Transverse colon (tissue), 4 donors: ENCODE measurements at regions not wholly inside any gene's neighbourhood (a gene's known extent, or its start where the extent isn't known, plus 50 kb on each side); places are given as distances from the start of the nearest gene placed in this dataset.

Experiments
- DNase-seq: peaks from one replicate; pipeline ENCODE4 v3.0.0-alpha.2; 2019
- H3K27ac ChIP-seq, 4 donors: fragments of 200-600 bp; sonication (generic); 2 replicates each; pipeline ENCODE4 v1.5.1; 2016 to 2018; ENCODE audit warnings: inconsistent platforms in 4 of 4
- H3K27me3 ChIP-seq: fragments of 200-600 bp; sonication (generic); 2 replicates; pipeline ENCODE4 v1.5.1; 2017; ENCODE audit warnings: inconsistent platforms
- H3K36me3 ChIP-seq, 4 donors: fragments of 200-600 bp; sonication (generic); 2 replicates each; pipeline ENCODE4 v1.5.1; 2017 to 2019; ENCODE audit warnings: inconsistent platforms in 4 of 4
- H3K4me1 ChIP-seq, 4 donors: fragments of 200-600 bp; sonication (generic); 2 replicates each; pipeline ENCODE4 v1.5.1; 2017 to 2020; ENCODE audit warnings: inconsistent platforms in 4 of 4
- H3K4me3 ChIP-seq, 4 donors: fragments of 200-600 bp; sonication (generic); 1 replicate in 1 of 4; 2 replicates in 3 of 4; pipeline versions ENCODE4 v1.5.1 to v1.6.1; 2017 to 2019; ENCODE audit warnings: inconsistent platforms in 4 of 4
- H3K9me3 ChIP-seq, 2 donors: fragments of 200-600 bp; sonication (generic); 2 replicates each; pipeline ENCODE4 v1.5.1; 2017 to 2019; ENCODE audit warnings: inconsistent platforms in 2 of 2
- EP300 ChIP-seq: sonication (generic); formaldehyde crosslinking; IDR thresholded peaks from one replicate; pipeline ENCODE4 v1.6.1; 2017; ENCODE audit warnings: antibody characterized with exemption, low read depth
- POLR2A ChIP-seq: fragments of 450-650 bp; IDR thresholded peaks from one replicate; pipeline ENCODE4 v1.6.1; 2016; ENCODE audit warnings: antibody characterized with exemption, mild to moderate bottlenecking, moderate library complexity
- POLR2AphosphoS5 ChIP-seq, 3 donors: sonication (generic); formaldehyde crosslinking; IDR thresholded peaks; one replicate each; pipeline ENCODE4 v1.6.1; 2016; ENCODE audit warnings: antibody characterized with exemption in 3 of 3
- WGBS, 2 donors: methylation state at CpG; one replicate each; pipeline ENCODE4 v1.1.5; 2018; ENCODE audit warnings: low coverage in 1 of 2; 5-methylcytosine and 5-hydroxymethylcytosine counted together
- in situ Hi-C, 4 donors: fragments of 200-750 bp; cut with MboI; loops; one replicate each; pipeline versions ENCODE4 v1.15.0 to v1.15.1; 2017; ENCODE audit warnings: low sequenced_read_pairs in 3 of 4, low pct_ligation_motif_present in 1 of 4, low pct_unique_long_range_greater_than_20kb in 1 of 4
- intact Hi-C: fragments of 100-400 bp; cut with DNase I; formaldehyde crosslinking; loops from one replicate; pipeline ENCODE4 v1.15.1; 2023; ENCODE audit warnings: low total_unique reads
- TF ChIP-seq, protein P1 (sequence below), 5 experiments: fragments of 200-600 bp in 3 of 5; fragments of 450-650 bp in 2 of 5; sonication (generic) in 3 of 5; IDR thresholded peaks; 1 replicate in 2 of 5; 2 replicates in 3 of 5; pipeline ENCODE4 v1.5.1; 2016 to 2017; ENCODE audit warnings: antibody characterized with exemption in 5 of 5, inconsistent platforms in 3 of 5, mild to moderate bottlenecking in 2 of 5, moderate library complexity in 1 of 5

- Histone ChIP-seq H3K4me3 (no peak overlapping the region), H3K27me3 (no peaks in the 10 kb centered on the region), H3K27ac (no peak overlapping the region), H3K9me3 (no peaks in the 10 kb centered on the region), H3K36me3 (no peaks in the 10 kb centered on the region), H3K4me1 (no peaks in the 10 kb centered on the region)
- 84 to 86% methylated on average over 4 to 8 of the region's 8 CpGs for WGBS, 2 donors
- DNase-seq, result peak; percentile 3
- intact Hi-C loops, result loop anchor here (10.0 kb wide), 1 partner anchor 255 kb away; no protein-coding TSS in a partner anchor
- no peak for TF ChIP-seq POLR2A
- TF ChIP-seq, protein P1, sequence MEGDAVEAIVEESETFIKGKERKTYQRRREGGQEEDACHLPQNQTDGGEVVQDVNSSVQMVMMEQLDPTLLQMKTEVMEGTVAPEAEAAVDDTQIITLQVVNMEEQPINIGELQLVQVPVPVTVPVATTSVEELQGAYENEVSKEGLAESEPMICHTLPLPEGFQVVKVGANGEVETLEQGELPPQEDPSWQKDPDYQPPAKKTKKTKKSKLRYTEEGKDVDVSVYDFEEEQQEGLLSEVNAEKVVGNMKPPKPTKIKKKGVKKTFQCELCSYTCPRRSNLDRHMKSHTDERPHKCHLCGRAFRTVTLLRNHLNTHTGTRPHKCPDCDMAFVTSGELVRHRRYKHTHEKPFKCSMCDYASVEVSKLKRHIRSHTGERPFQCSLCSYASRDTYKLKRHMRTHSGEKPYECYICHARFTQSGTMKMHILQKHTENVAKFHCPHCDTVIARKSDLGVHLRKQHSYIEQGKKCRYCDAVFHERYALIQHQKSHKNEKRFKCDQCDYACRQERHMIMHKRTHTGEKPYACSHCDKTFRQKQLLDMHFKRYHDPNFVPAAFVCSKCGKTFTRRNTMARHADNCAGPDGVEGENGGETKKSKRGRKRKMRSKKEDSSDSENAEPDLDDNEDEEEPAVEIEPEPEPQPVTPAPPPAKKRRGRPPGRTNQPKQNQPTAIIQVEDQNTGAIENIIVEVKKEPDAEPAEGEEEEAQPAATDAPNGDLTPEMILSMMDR (IDR thresholded peaks at IDR 0.05), result no peak
- TF ChIP-seq EP300, result no peak
- no peak for TF ChIP-seq POLR2AphosphoS5 (IDR thresholded peaks at IDR 0.05)
- in situ Hi-C loops, result loop anchor here in 2 of 4 donors (25.0 kb wide), 1 partner anchor 263 kb away; no protein-coding TSS in a partner anchor
These were observed 156.5 kb upstream of the CHST15 start for GRCh38 chr10:124249812-124250432.

GRCh38 chr10:124249196-124249595 lies 155.8 kb upstream of the CHST15 start:
- DNase-seq, result peak; percentile 2
- intact Hi-C loops, result no loop called here
- WGBS, 2 donors, result 43 to 76% methylated on average over 3 to 6 of the region's 6 CpGs
- Histone ChIP-seq H3K36me3 (no peaks in the 10 kb centered on the region), H3K4me3 (no peak overlapping the region), H3K9me3 (no peaks in the 10 kb centered on the region), H3K27ac (no peak overlapping the region), H3K27me3 (no peaks in the 10 kb centered on the region), H3K4me1 (no peaks in the 10 kb centered on the region)
- in situ Hi-C loops, result no loop called here
- TF ChIP-seq EP300, result no peak
- no peak for TF ChIP-seq POLR2A
- no peak for TF ChIP-seq POLR2AphosphoS5 (IDR thresholded peaks at IDR 0.05)
- TF ChIP-seq, protein P1 (IDR thresholded peaks at IDR 0.05), result no peak

- in situ Hi-C loops (no loop called here), intact Hi-C loops (no loop called here)
- TF ChIP-seq, protein P1 (IDR thresholded peaks at IDR 0.05), result no peak
- TF ChIP-seq POLR2A (no peak), POLR2AphosphoS5 (IDR thresholded peaks at IDR 0.05) (no peak), EP300 (no peak)
- H3K27me3 ChIP-seq, result no peaks in the 10 kb centered on the region
- DNase-seq, result peak; percentile 3
- no peak overlapping the region for H3K4me3 ChIP-seq
- 77% methylated on average over 18 of the region's 18 CpGs; no CpG with 5 or more reads in 1 of the 2 donors for WGBS, 2 donors
- no peak overlapping the region for H3K27ac ChIP-seq
- no peaks in the 10 kb centered on the region for H3K9me3 ChIP-seq
- H3K36me3 ChIP-seq, result no peaks in the 10 kb centered on the region
- no peaks in the 10 kb centered on the region for H3K4me1 ChIP-seq
These were observed 155.0 kb upstream of the CHST15 start for GRCh38 chr10:124248056-124249045.

GRCh38 chr10:124245806-124246440 lies 152.5 kb upstream of the CHST15 start:
- peak; percentile 2 for DNase-seq
- WGBS, 2 donors, result 70% methylated on average over 11 of the region's 11 CpGs; no CpG with 5 or more reads in 1 of the 2 donors
- Histone ChIP-seq H3K4me1 (no peaks in the 10 kb centered on the region), H3K4me3 (no peak overlapping the region), H3K27ac (no peak overlapping the region), H3K27me3 (no peaks in the 10 kb centered on the region), H3K9me3 (no peaks in the 10 kb centered on the region), H3K36me3 (no peaks in the 10 kb centered on the region)
- TF ChIP-seq, protein P1 (IDR thresholded peaks at IDR 0.05), result no peak
- TF ChIP-seq EP300, result no peak
- TF ChIP-seq POLR2AphosphoS5 (IDR thresholded peaks at IDR 0.05), result no peak
- TF ChIP-seq POLR2A, result no peak
- intact Hi-C loops, result no loop called here
- in situ Hi-C loops, result no loop called here
